ENCODE measurements at regions not wholly inside any gene's neighbourhood (a gene's known extent, or its start where the extent isn't known, plus 50 kb on each side); places are given as distances from the start of the nearest gene placed in this dataset.

GRCh38 chr18:78601349-78601748, 378.3 kb upstream of the SALL3 start:
- DNase-seq (ENCODE audit: low spot score): no peak

- no peak for DNase-seq (ENCODE audit: low spot score)
Measured at GRCh38 chr18:78601923-78602322, 377.7 kb upstream of the SALL3 start.

- DNase-seq (ENCODE audit: low spot score): no peak
Measured at GRCh38 chr18:78602430-78602829, 377.2 kb upstream of the SALL3 start.

DNA sequence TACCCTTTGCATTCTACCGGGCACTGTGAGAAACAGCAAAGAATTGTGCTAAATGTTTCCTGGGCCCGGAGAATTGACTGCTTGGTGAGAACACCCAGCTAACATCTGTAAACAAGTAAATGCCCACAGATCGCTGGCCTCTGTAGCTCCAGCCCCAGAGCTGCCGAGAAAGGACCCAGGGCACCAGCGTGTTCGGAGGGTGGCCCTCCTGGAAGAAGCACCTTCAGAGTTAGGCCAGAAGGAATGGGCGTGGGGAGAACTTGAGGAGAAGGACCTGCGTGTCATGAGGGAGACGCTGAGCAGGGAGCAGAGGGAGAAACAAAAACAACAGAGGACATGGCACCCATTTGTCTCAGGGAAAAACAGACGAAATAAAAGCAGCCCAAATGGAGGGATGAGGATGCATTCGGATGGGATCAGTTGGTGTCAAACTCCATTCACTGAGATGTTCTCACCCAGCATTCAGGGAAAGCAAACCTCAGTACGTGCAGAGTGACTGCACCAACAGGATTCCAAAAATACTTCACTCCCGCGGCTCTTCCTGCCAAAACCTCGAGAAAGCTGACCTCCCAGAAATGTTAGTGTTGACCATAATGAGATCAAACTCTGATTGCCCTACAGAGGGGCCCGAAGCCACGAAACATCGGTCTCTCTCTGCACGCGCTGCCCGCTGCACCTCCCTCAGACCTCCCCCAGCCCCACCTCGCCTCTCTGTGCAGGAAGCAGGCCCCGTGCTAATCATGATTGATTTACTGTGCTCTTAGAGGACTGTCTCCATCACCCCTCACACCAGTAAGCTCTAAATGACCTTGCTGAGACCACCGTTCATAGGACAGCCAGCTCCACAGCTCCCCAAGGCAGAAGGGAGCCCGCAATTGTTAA, 376.3 kb upstream of the SALL3 start:
- no peak for DNase-seq (ENCODE audit: low spot score)

DNA sequence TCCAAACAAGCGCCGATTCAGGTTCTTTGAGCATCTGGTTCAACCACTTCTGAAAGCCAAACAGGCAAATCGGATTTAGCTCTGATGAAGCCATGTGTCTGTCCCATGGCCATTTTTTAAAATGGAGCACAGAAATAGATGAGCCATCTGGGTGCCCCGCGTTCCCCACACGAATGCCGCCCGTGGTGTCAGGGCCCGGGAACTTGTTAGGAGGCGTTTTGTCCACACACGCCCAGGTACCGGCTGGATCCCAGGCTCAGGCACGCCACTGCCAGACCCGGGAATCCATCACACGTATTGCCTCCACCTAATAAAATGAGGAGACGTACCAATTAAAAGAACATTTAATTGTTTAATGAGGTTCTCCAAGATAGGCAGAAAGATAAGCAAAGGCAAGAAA, 374.4 kb upstream of the SALL3 start:
- DNase-seq (ENCODE audit: low spot score): no peak

- no peak for DNase-seq (ENCODE audit: low spot score)
Measured at GRCh38 chr18:78607221-78607620, 372.4 kb upstream of the SALL3 start.

DNA sequence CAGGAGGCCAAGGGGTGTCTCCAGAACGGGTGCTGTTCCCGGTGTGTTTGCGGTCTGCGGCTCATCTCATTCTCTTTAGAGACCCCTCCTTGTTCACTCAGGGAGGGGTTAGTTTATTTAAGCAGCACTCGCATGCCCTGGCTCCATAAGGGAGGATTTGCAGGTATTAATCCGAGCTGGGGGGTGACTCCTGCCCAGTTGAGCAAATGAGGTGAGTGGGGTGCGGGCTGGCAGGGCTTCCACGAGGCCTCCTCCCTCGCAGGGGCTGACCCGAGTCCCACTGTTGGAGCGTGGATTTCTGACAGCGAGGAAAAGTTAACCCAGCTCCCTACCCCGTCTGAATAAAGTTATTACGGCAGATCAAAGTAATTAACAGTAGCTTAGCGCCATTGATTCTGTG, 371.8 kb upstream of the SALL3 start:
- no peak for DNase-seq (ENCODE audit: low spot score)

- no peak for DNase-seq (ENCODE audit: low spot score)
Measured at GRCh38 chr18:78610179-78610578, 369.4 kb upstream of the SALL3 start.

DNA sequence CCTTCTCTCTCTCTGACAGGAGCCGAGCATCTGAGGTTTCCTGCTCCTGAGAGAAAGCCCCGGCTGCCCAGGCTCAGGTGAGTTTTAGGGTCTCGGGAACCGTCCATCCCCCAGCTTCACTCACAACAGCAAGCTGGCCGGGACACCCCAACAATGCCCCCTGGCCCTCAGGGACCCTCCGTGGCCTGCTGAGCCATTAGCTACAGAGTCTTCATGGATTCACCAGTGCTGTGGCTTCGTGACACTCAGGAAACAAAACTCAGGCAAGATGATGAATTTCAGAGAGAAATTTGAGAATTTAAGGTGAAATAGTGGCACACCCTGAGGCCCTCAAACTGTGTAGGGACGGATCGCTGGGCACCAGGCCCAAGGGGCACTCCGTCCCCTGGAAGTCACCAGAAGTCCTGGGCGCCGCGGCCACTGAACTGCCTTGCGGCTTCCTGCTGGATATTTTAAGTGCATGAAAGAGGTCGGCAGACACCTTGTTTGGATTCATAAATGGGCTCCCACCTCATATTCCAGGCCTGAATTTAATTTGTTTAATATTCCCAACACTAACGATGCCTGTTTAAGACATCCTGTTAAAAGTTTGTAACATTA, 368.3 kb upstream of the SALL3 start:
- no peak for DNase-seq (ENCODE audit: low spot score)

- DNase-seq (ENCODE audit: low spot score): no peak
Measured at GRCh38 chr18:78611869-78612268, 367.7 kb upstream of the SALL3 start.

GRCh38 chr18:78612318-78612717, 367.3 kb upstream of the SALL3 start:
- DNase-seq (ENCODE audit: low spot score): no peak

GRCh38 chr18:78612801-78613200, 366.8 kb upstream of the SALL3 start:
- no peak for DNase-seq (ENCODE audit: low spot score)

DNA sequence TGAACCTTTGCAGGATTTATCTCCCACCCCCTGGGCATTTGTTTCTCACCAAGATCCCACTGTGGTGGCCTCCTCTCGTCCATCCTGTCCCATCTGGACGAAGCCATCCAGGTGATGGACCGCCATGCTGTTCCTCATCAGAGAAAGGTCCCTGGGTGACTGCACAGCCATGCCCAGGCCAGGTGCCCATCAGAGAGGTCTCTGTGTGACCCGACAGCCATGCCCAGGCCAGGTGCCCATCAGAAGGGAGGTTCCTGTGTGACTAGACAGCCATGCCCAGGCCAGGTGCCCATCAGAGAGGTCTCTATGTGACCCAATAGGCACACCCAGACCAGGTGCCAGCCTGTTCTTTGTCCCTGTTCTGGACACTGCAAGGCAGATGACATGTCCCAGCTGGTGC, 360.9 kb upstream of the SALL3 start:
- DNase-seq (ENCODE audit: low spot score): no peak

GRCh38 chr18:78619854-78620253, 359.8 kb upstream of the SALL3 start:
- DNase-seq (ENCODE audit: low spot score): no peak

DNA sequence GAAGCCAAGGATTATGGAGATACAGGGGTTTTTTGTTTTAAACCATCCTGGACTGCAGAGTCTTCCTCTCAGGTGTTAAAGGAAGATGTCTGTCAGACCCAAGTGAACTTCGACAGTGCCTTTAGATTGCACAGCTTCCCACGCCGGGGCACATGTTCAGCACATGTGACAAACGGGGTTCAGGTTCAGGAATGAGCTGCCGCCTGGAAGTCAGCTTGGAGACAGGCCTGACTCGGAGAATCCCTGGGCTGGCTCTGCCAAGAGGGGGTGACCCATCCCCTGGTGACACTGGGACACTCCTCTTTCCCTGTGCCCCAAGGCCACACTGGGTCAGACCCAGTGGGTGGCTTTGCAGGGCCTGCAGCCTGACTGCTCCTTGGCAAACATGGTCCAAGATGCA, 359.3 kb upstream of the SALL3 start:
- no peak for DNase-seq (ENCODE audit: low spot score)

- no peak for DNase-seq (ENCODE audit: low spot score)
Measured at GRCh38 chr18:78621141-78621755, 358.4 kb upstream of the SALL3 start.

GRCh38 chr18:78622251-78622906, 357.2 kb upstream of the SALL3 start:
- DNase-seq (ENCODE audit: low spot score): no peak

GRCh38 chr18:78622907-78623541, 356.6 kb upstream of the SALL3 start:
- no peak for DNase-seq (ENCODE audit: low spot score)

GRCh38 chr18:78624646-78625279, 354.9 kb upstream of the SALL3 start:
- no peak for DNase-seq (ENCODE audit: low spot score)

DNA sequence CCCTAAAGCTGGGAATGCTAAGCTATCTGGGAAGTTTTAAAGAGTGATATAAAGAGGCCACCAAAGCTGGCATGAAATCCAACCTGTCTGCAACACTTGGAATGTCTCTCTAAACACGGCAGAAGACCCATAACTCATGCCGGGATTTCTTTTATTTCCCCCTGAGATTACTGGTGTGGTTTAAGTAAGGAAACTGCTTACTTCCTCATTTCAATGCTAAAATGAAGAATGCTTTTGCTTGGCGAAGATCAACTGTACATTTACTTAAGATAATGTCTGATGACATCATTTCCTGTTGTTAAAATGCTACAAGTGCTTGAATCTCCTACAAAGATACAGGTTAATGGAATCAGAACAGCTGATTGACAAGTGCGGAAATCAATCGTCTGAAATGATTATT, 353.8 kb upstream of the SALL3 start:
- no peak for DNase-seq (ENCODE audit: low spot score)

DNA sequence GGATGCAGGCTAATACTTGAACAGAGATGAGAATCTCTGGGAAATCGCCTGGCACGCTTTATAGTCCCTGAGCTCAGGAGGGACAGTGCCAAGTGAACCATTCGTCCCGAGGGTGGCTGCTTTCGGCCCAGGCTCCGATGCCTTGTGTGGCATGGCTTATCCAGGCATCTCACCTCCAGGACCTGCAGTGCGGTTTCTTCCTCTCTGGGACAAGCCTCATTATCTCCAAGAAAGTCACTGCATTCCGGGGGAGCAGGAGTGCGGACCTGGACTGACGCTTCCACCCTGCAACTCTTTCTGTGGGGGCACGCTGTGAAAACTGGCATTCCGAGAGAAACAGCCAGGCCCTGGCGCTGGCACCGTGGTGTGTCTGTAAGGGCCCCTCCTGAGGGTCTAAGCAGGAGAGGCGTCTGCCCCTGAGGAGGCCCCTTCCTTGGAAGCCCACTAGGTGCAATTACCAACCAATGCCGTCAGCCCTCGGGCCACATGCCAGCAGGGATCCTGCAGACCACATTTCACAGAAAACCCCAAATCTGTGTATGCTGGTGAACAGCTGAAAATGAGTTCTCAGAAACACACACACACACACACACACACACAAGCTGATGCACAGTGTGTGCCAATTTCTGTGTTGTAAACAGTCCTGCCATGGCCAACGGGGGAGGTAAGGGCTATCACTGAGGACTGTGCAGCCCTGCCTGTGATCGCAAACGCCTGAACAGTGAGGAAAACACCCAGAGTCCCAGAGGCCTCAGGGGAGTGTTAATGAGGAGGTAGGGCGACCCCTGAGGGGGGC, 351.9 kb upstream of the SALL3 start:
- DNase-seq (ENCODE audit: low spot score): no peak

Data from hematopoietic multipotent progenitor cell treated with erythropoietin and hydrocortisone succinate and interleukin-3 and kit ligand, for 17 days (in vitro differentiated cells).